Keratinocyte (primary cell): ENCODE measurements at regions not wholly inside any gene's neighbourhood (a gene's known extent, or its start where the extent isn't known, plus 50 kb on each side); places are given as distances from the start of the nearest gene placed in this dataset.

Experiments used
- CTCF ChIP-seq, 3 experiments: IDR thresholded peaks in 1 of 3; conservative IDR thresholded peaks in 1 of 3; optimal IDR thresholded peaks in 1 of 3; 2 replicates in 2 of 3; 3 replicates in 1 of 3; pipeline versions ENCODE3 to v1.5.1; 2011; ENCODE audit warnings: low read length in 3 of 3, mild to moderate bottlenecking in 3 of 3, moderate library complexity in 2 of 3, control low read depth in 1 of 3, inconsistent platforms in 1 of 3; ENCODE audit not compliant: insufficient read depth in 2 of 3; ENCODE audit errors: extremely low read depth in 1 of 3
- EZH2 ChIP-seq: IDR thresholded peaks from one replicate; pipeline ENCODE4 v1.6.1; 2012; ENCODE audit warnings: inconsistent platforms, mild to moderate bottlenecking, low read length, moderate library complexity

GRCh38 chr10:18759575-18759974 is 100.3 kb downstream of the ARL5B start:
- no peak for TF ChIP-seq CTCF (optimal IDR thresholded peaks at IDR 0.05 in 1 of 3, IDR thresholded peaks at IDR 0.05 in 1 of 3, conservative IDR thresholded peaks at IDR 0.05 in 1 of 3; ENCODE audit: extremely low read depth in 1 of 3, insufficient read depth in 2 of 3, low read length in 3 of 3)
- no peak for TF ChIP-seq EZH2
